ENCODE measurements at regions not wholly inside any gene's neighbourhood (a gene's known extent, or its start where the extent isn't known, plus 50 kb on each side); places are given as distances from the start of the nearest gene placed in this dataset.

DNA sequence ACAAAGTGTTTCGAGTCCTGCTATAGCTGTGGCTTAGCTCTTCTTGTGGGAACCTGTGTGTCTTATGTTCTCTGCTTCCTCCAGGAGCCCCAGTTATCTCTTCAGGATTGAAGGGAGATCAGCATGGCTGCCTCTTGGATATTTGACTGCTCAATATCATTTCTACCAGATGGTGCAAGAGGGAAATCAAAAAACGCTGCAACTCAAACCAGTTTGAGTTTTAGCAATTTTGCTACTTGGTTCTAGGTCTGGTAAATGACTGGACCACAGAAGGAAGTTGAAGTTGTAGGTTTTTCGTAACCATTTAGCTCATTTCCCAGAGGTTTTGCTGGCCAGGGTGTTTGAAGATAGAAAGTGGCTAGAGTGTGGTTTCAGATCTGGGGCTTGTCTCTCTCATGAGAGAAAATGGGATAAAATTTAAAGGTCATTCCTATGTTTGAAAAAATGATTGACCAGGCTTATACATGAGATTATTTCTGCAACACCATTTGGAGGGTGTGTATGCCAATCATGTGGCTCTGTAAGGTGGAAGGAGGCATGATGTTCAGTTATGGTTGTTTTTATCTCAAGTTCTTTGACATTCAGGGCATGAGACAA is 210.4 kb downstream of the SPRY1 start:
- no peak overlapping the region for H3K4me2 ChIP-seq (ENCODE audit: low read length)
- peaks cover 9% of the 10 kb centered on the region for H3K4me1 ChIP-seq (ENCODE audit: control insufficient read depth, low read length)

DNA sequence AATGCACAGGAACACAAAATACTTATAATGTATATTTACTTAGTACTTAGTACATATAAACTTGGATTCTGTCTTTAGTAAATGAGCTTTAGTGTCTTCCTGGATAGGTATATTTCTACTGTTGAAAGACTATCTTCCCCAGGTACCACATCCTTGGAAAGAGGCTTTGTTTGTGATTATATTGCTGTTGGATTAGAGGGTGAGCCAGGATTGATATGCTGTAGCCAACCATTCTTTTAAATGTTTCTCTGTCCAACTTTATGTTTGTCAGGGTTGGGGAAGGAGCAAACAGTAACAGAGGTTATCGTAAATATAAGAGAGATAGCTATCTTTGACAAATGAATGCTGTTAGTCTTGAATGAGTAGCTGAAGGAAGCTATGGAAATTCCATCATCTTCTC is 213.2 kb downstream of the SPRY1 start:
- Histone ChIP-seq H3K79me2 (ENCODE audit: control insufficient read depth, low read length) (no peaks in the 10 kb centered on the region), H3K27me3 (ENCODE audit: control insufficient read depth, low read length) (no peaks in the 10 kb centered on the region), H3K4me3 (ENCODE audit: low read length) (no peak overlapping the region), H3K9me2 (replicated peaks; ENCODE audit: control insufficient read depth, low read length) (no peaks in the 10 kb centered on the region), H3K36me3 (ENCODE audit: control insufficient read depth, low read length) (no peaks in the 10 kb centered on the region), H3K4me1 (ENCODE audit: control insufficient read depth, low read length) (peaks cover 9% of the 10 kb centered on the region), H3K4me2 (ENCODE audit: low read length) (no peak overlapping the region), H3K27ac (ENCODE audit: low read depth, low read length) (no peak overlapping the region), H3F3A (ENCODE audit: control insufficient read depth, insufficient read depth) (no peaks in the 10 kb centered on the region), H4K20me1 (ENCODE audit: control insufficient read depth, insufficient read depth, low read depth, low read length) (no peaks in the 10 kb centered on the region), H3K9me3 (ENCODE audit: control insufficient read depth, insufficient read depth, low read length) (no peaks in the 10 kb centered on the region)
- TF ChIP-seq, protein P1, sequence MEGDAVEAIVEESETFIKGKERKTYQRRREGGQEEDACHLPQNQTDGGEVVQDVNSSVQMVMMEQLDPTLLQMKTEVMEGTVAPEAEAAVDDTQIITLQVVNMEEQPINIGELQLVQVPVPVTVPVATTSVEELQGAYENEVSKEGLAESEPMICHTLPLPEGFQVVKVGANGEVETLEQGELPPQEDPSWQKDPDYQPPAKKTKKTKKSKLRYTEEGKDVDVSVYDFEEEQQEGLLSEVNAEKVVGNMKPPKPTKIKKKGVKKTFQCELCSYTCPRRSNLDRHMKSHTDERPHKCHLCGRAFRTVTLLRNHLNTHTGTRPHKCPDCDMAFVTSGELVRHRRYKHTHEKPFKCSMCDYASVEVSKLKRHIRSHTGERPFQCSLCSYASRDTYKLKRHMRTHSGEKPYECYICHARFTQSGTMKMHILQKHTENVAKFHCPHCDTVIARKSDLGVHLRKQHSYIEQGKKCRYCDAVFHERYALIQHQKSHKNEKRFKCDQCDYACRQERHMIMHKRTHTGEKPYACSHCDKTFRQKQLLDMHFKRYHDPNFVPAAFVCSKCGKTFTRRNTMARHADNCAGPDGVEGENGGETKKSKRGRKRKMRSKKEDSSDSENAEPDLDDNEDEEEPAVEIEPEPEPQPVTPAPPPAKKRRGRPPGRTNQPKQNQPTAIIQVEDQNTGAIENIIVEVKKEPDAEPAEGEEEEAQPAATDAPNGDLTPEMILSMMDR (IDR thresholded peaks at IDR 0.05; ENCODE audit: low read depth, low read length, poor library complexity, severe bottlenecking) = no peak
- no peak for TF ChIP-seq EZH2phosphoT487 (IDR thresholded peaks at IDR 0.05; ENCODE audit: borderline replicate concordance, low read length)

More for the DNA sequence above, 210.4 kb downstream of the SPRY1 start:
- H3K79me2 ChIP-seq (ENCODE audit: control insufficient read depth, low read length) = no peaks in the 10 kb centered on the region
- H3K4me3 ChIP-seq (ENCODE audit: low read length) = no peak overlapping the region
- no peaks in the 10 kb centered on the region for H3K27me3 ChIP-seq (ENCODE audit: control insufficient read depth, low read length)
- TF ChIP-seq, protein P1 (IDR thresholded peaks at IDR 0.05; ENCODE audit: low read depth, low read length, poor library complexity, severe bottlenecking) = no peak
- TF ChIP-seq EZH2phosphoT487 (IDR thresholded peaks at IDR 0.05; ENCODE audit: borderline replicate concordance, low read length) = no peak
- H3K36me3 ChIP-seq (ENCODE audit: control insufficient read depth, low read length) = no peaks in the 10 kb centered on the region
- no peaks in the 10 kb centered on the region for H4K20me1 ChIP-seq (ENCODE audit: control insufficient read depth, insufficient read depth, low read depth, low read length)
- H3K9me2 ChIP-seq (replicated peaks; ENCODE audit: control insufficient read depth, low read length) = no peaks in the 10 kb centered on the region
- no peaks in the 10 kb centered on the region for H3K9me3 ChIP-seq (ENCODE audit: control insufficient read depth, insufficient read depth, low read length)
- H3F3A ChIP-seq (ENCODE audit: control insufficient read depth, insufficient read depth) = no peaks in the 10 kb centered on the region
- no peak overlapping the region for H3K27ac ChIP-seq (ENCODE audit: low read depth, low read length)

DNA sequence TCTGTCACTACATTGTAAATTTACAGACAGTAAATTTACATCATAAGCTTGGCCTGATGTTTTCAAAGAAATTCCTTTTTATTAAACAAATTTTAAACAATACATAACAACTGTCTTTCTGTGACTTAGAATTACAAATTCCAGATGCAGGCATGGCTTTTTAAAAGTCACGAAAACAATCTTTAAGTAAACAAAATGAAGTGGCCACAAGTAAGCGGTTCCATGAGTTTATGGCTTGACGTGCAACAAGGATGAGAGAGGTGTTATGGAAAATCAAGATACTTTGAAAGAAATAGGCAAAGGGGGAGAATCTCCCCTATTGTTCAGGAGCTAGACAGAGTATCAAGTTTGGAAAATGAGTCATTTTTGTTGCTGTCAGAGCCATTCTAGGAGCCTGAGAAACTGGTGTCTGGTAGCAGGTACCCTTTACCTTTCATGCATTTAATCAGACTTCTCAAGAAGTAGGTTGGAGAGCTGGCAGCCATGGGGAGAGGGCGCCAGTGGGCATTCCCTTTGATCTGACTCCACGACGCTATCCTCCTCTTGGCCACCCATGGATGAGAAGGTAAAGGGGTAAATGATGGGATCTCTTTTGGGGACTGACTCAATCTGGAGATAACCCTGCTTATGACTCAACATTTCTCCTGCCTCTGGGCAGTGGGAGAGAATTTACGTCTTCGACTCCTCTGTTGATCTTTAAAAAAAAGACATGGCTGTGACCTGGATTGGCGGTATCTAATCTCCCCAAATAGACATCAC is 217.2 kb downstream of the SPRY1 start:
- no peaks in the 10 kb centered on the region for H3K9me3 ChIP-seq (ENCODE audit: control insufficient read depth, insufficient read depth, low read length)
- no peak for TF ChIP-seq EZH2phosphoT487 (IDR thresholded peaks at IDR 0.05; ENCODE audit: borderline replicate concordance, low read length)
- TF ChIP-seq, protein P1 (IDR thresholded peaks at IDR 0.05; ENCODE audit: low read depth, low read length, poor library complexity, severe bottlenecking) = no peak

More for the DNA sequence above, 217.2 kb downstream of the SPRY1 start:
- Histone ChIP-seq H3K9me2 (replicated peaks; ENCODE audit: control insufficient read depth, low read length) (no peaks in the 10 kb centered on the region), H3K27me3 (ENCODE audit: control insufficient read depth, low read length) (no peaks in the 10 kb centered on the region), H3K36me3 (ENCODE audit: control insufficient read depth, low read length) (no peaks in the 10 kb centered on the region), H4K20me1 (ENCODE audit: control insufficient read depth, insufficient read depth, low read depth, low read length) (no peaks in the 10 kb centered on the region), H3K4me3 (ENCODE audit: low read length) (no peak overlapping the region), H3K4me1 (ENCODE audit: control insufficient read depth, low read length) (peaks cover 16% of the 10 kb centered on the region), H3K79me2 (ENCODE audit: control insufficient read depth, low read length) (no peaks in the 10 kb centered on the region), H3K4me2 (ENCODE audit: low read length) (no peak overlapping the region), H3K27ac (ENCODE audit: low read depth, low read length) (no peak overlapping the region), H3F3A (ENCODE audit: control insufficient read depth, insufficient read depth) (no peaks in the 10 kb centered on the region)

Data from DOHH2 (cell line).